ENCODE measurements at regions not wholly inside any gene's neighbourhood (a gene's known extent, or its start where the extent isn't known, plus 50 kb on each side); places are given as distances from the start of the nearest gene placed in this dataset.

DNA sequence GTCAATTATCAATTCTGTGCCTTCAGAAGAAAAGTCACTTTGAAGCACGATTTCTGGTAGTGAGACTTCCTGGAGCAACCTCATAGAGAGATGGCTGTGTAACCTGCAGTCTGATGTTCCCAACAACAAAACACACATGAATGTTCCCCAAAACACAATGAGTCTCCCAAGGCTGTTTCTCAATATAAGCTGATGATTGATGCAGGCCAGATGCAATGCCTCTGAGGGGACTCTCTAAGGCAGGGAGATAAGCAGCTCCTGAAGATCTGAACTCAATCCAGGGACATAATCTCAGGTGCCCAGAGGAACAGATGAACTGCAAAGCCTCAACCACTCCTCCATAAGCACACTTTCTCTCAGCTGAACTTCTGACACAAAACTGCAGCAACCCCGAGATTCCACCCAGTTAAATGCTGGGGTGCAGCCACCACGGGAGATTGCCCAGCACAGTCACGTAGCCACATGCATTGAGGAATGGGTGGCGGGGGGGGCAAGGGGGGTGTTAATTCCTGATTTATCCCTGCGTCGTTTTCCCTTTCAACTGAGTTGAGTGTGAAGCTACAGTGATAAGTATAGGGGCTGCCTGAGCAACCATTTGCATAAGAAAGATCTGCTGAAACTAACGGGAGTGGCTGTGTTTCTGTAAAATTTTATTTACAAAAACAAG is 122.7 kb upstream of the RASEF start:
- no peak overlapping the region for H3K9ac ChIP-seq
- TF ChIP-seq NFIC (IDR thresholded peaks at IDR 0.05; ENCODE audit: borderline replicate concordance) (no peak), CTCF (IDR thresholded peaks at IDR 0.05) (no peak), FOSL2 (IDR thresholded peaks at IDR 0.05; ENCODE audit: borderline replicate concordance, low read depth) (no peak), POLR2AphosphoS5 (IDR thresholded peaks at IDR 0.05; ENCODE audit: low read depth, low read length) (no peak), EZH2phosphoT487 (IDR thresholded peaks at IDR 0.05; ENCODE audit: borderline replicate concordance, low read depth) (no peak), CHD2 (IDR thresholded peaks at IDR 0.05; ENCODE audit: low read length, partially characterized antibody) (no peak), MEF2A (IDR thresholded peaks at IDR 0.05; ENCODE audit: borderline replicate concordance, low read depth) (no peak), EP300 (IDR thresholded peaks at IDR 0.05; ENCODE audit: borderline replicate concordance in 1 of 2, low read depth in 1 of 2, low read length in 1 of 2) (no peak), RCOR1 (IDR thresholded peaks at IDR 0.05; ENCODE audit: low read length) (no peak), RAD21 (IDR thresholded peaks at IDR 0.05; ENCODE audit: low read length) (no peak), MXI1 (IDR thresholded peaks at IDR 0.05; ENCODE audit: low read depth, low read length) (no peak)
- TF ChIP-seq, protein P1, sequence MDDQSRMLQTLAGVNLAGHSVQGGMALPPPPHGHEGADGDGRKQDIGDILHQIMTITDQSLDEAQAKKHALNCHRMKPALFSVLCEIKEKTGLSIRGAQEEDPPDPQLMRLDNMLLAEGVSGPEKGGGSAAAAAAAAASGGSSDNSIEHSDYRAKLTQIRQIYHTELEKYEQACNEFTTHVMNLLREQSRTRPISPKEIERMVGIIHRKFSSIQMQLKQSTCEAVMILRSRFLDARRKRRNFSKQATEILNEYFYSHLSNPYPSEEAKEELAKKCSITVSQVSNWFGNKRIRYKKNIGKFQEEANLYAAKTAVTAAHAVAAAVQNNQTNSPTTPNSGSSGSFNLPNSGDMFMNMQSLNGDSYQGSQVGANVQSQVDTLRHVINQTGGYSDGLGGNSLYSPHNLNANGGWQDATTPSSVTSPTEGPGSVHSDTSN (IDR thresholded peaks at IDR 0.05), result no peak
- TF ChIP-seq, protein P2, sequence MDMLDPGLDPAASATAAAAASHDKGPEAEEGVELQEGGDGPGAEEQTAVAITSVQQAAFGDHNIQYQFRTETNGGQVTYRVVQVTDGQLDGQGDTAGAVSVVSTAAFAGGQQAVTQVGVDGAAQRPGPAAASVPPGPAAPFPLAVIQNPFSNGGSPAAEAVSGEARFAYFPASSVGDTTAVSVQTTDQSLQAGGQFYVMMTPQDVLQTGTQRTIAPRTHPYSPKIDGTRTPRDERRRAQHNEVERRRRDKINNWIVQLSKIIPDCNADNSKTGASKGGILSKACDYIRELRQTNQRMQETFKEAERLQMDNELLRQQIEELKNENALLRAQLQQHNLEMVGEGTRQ (IDR thresholded peaks at IDR 0.05; ENCODE audit: borderline replicate concordance, low read depth, low read length), result no peak
- TF ChIP-seq, protein P3, sequence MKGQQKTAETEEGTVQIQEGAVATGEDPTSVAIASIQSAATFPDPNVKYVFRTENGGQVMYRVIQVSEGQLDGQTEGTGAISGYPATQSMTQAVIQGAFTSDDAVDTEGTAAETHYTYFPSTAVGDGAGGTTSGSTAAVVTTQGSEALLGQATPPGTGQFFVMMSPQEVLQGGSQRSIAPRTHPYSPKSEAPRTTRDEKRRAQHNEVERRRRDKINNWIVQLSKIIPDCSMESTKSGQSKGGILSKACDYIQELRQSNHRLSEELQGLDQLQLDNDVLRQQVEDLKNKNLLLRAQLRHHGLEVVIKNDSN (IDR thresholded peaks at IDR 0.05; ENCODE audit: borderline replicate concordance, low read depth), result no peak
- no peak overlapping the region for H3K27ac ChIP-seq (ENCODE audit: low read depth in 2 of 2, low read length in 1 of 2)
- POLR2A ChIA-PET, result no interaction called here
- no peak overlapping the region for H3K4me3 ChIP-seq (ENCODE audit: low read depth in 2 of 2, low read length in 1 of 2)
- H4K20me1 ChIP-seq (ENCODE audit: insufficient read depth), result no peaks in the 10 kb centered on the region
- no peaks in the 10 kb centered on the region for H3F3A ChIP-seq (replicated peaks; ENCODE audit: insufficient read depth)
- no peaks in the 10 kb centered on the region for H3K36me3 ChIP-seq (replicated peaks in 1 of 2; ENCODE audit: control insufficient read depth in 1 of 2, insufficient read depth in 2 of 2, low read length in 1 of 2)
- no peaks in the 10 kb centered on the region for H3K79me2 ChIP-seq (ENCODE audit: insufficient read depth)
- CTCF ChIA-PET, result interaction anchor here (1.5 kb wide), 1 partner anchor 353 kb away, joined by 4 read pairs; no protein-coding TSS in a partner anchor
- no peak for DNase-seq
- no peaks in the 10 kb centered on the region; the same call in 1 of the 2 replicates for H3K27me3 ChIP-seq (ENCODE audit: insufficient read depth)
- H2AFZ ChIP-seq (ENCODE audit: low read depth), result no peak overlapping the region
- no peaks in the 10 kb centered on the region for H3K9me2 ChIP-seq
- no peak overlapping the region for H3K4me2 ChIP-seq
- H3K4me1 ChIP-seq (ENCODE audit: control insufficient read depth in 1 of 2, insufficient read depth in 2 of 2, low read depth in 1 of 2, low read length in 1 of 2), result peaks cover 0 to 6% of the 10 kb centered on the region in 2 experiments; a peak in 2 of 4 replicates
- WGBS (ENCODE audit: low lambda C conversion rate), result 40% methylated on average over 8 of the region's 8 CpGs
- no peaks in the 10 kb centered on the region for H3K9me3 ChIP-seq

Measured in SK-N-SH (cell line).